ENCODE measurements at regions not wholly inside any gene's neighbourhood (a gene's known extent, or its start where the extent isn't known, plus 50 kb on each side); places are given as distances from the start of the nearest gene placed in this dataset.

GRCh38 chr5:98443881-98444280, 329.6 kb upstream of the RGMB start:
- no peak for TF ChIP-seq ZNF140 (tag by site-specific recombination; IDR thresholded peaks at IDR 0.05)
- no peak overlapping the region for H3K4me3 ChIP-seq (ENCODE audit: low read depth, low read length)
- CTCF ChIA-PET, result no interaction called here
- H3K4me1 ChIP-seq (ENCODE audit: control insufficient read depth, insufficient read depth, low read length), result no peaks in the 10 kb centered on the region
- POLR2A ChIA-PET, result no interaction called here
- H3K27ac ChIP-seq (ENCODE audit: extremely low read depth, low read depth, low read length), result no peak overlapping the region
- no peaks in the 10 kb centered on the region for H3K9me3 ChIP-seq (ENCODE audit: control insufficient read depth, insufficient read depth, low read depth, low read length)
- H3K36me3 ChIP-seq (ENCODE audit: control insufficient read depth in 2 of 2, insufficient read depth in 1 of 2, low read length in 2 of 2), result no peaks in the 10 kb centered on the region

DNA sequence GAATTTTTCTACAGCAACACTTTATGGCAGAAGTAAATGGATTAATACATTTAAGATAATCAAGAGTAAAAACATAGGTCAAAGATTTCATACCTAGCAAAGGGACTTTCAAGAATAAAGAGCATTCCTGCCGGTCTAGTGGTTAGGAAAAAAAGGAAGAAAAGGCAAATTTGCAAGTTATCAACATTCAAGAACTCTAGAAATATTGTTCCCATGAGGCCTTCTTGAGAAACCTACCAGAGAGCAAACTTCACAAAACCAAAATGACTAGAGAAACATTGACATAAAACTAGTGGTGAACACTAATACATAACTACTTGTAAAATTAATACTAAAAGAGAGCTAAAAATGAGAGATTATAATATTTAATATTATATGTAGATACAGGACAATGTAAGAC, 320.2 kb upstream of the RGMB start:
- H3K27ac ChIP-seq (ENCODE audit: extremely low read depth, low read depth, low read length), result no peak overlapping the region
- CTCF ChIA-PET, result no interaction called here
- POLR2A ChIA-PET, result no interaction called here
- no peaks in the 10 kb centered on the region for H3K4me1 ChIP-seq (ENCODE audit: control insufficient read depth, insufficient read depth, low read length)
- no peak overlapping the region for H3K4me3 ChIP-seq (ENCODE audit: low read depth, low read length)
- no peaks in the 10 kb centered on the region for H3K36me3 ChIP-seq (ENCODE audit: control insufficient read depth in 2 of 2, insufficient read depth in 1 of 2, low read length in 2 of 2)
- TF ChIP-seq ZNF10 (tag by site-specific recombination; IDR thresholded peaks at IDR 0.05) (no peak), ZNF843 (tag by site-specific recombination; IDR thresholded peaks at IDR 0.05) (no peak), ZNF416 (tag by site-specific recombination; IDR thresholded peaks at IDR 0.05) (no peak), ZSCAN23 (tag by site-specific recombination; IDR thresholded peaks at IDR 0.05) (no peak), ZNF548 (tag by site-specific recombination; IDR thresholded peaks at IDR 0.05) (no peak), ZNF16 (tag by site-specific recombination; IDR thresholded peaks at IDR 0.05; ENCODE audit: low read depth) (no peak), ZNF629 (tag by site-specific recombination; IDR thresholded peaks at IDR 0.05) (no peak), ZNF292 (tag by site-specific recombination; IDR thresholded peaks at IDR 0.05; ENCODE audit: borderline replicate concordance, low read depth) (no peak), ZNF585B (tag by site-specific recombination; IDR thresholded peaks at IDR 0.05) (no peak), ZNF223 (tag by site-specific recombination; IDR thresholded peaks at IDR 0.05) (no peak), ZSCAN30 (tag by site-specific recombination; IDR thresholded peaks at IDR 0.05) (no peak), PRDM1 (tag by site-specific recombination; IDR thresholded peaks at IDR 0.05) (no peak), ZNF626 (tag by site-specific recombination; IDR thresholded peaks at IDR 0.05) (no peak), ZNF549 (tag by site-specific recombination; IDR thresholded peaks at IDR 0.05) (no peak), GLI4 (tag by site-specific recombination; IDR thresholded peaks at IDR 0.05) (no peak), ZNF658 (tag by site-specific recombination; IDR thresholded peaks at IDR 0.05) (no peak)
- TF ChIP-seq, protein P1, sequence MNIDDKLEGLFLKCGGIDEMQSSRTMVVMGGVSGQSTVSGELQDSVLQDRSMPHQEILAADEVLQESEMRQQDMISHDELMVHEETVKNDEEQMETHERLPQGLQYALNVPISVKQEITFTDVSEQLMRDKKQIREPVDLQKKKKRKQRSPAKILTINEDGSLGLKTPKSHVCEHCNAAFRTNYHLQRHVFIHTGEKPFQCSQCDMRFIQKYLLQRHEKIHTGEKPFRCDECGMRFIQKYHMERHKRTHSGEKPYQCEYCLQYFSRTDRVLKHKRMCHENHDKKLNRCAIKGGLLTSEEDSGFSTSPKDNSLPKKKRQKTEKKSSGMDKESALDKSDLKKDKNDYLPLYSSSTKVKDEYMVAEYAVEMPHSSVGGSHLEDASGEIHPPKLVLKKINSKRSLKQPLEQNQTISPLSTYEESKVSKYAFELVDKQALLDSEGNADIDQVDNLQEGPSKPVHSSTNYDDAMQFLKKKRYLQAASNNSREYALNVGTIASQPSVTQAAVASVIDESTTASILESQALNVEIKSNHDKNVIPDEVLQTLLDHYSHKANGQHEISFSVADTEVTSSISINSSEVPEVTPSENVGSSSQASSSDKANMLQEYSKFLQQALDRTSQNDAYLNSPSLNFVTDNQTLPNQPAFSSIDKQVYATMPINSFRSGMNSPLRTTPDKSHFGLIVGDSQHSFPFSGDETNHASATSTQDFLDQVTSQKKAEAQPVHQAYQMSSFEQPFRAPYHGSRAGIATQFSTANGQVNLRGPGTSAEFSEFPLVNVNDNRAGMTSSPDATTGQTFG (tag by site-specific recombination; IDR thresholded peaks at IDR 0.05; ENCODE audit: borderline replicate concordance), result no peak
- TF ChIP-seq, protein P2, sequence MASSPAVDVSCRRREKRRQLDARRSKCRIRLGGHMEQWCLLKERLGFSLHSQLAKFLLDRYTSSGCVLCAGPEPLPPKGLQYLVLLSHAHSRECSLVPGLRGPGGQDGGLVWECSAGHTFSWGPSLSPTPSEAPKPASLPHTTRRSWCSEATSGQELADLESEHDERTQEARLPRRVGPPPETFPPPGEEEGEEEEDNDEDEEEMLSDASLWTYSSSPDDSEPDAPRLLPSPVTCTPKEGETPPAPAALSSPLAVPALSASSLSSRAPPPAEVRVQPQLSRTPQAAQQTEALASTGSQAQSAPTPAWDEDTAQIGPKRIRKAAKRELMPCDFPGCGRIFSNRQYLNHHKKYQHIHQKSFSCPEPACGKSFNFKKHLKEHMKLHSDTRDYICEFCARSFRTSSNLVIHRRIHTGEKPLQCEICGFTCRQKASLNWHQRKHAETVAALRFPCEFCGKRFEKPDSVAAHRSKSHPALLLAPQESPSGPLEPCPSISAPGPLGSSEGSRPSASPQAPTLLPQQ (tag by site-specific recombination; IDR thresholded peaks at IDR 0.05), result no peak
- no peaks in the 10 kb centered on the region for H3K9me3 ChIP-seq (ENCODE audit: control insufficient read depth, insufficient read depth, low read depth, low read length)

- no peaks in the 10 kb centered on the region for H3K4me1 ChIP-seq (ENCODE audit: control insufficient read depth, insufficient read depth, low read length)
- H3K4me3 ChIP-seq (ENCODE audit: low read depth, low read length), result no peak overlapping the region
- H3K36me3 ChIP-seq (ENCODE audit: control insufficient read depth in 2 of 2, insufficient read depth in 1 of 2, low read length in 2 of 2), result no peaks in the 10 kb centered on the region
- no peak overlapping the region for H3K27ac ChIP-seq (ENCODE audit: extremely low read depth, low read depth, low read length)
- POLR2A ChIA-PET, result no interaction called here
- CTCF ChIA-PET, result no interaction called here
- H3K9me3 ChIP-seq (ENCODE audit: control insufficient read depth, insufficient read depth, low read depth, low read length), result no peaks in the 10 kb centered on the region
- TF ChIP-seq ZNF654 (tag by site-specific recombination; IDR thresholded peaks at IDR 0.05; ENCODE audit: low read depth), result no peak
- TF ChIP-seq ZNF391 (tag by site-specific recombination; IDR thresholded peaks at IDR 0.05; ENCODE audit: borderline replicate concordance, low read depth), result no peak
- TF ChIP-seq ZNF555 (tag by site-specific recombination; conservative IDR thresholded peaks at IDR 0.05), result no peak
- TF ChIP-seq, protein P3, sequence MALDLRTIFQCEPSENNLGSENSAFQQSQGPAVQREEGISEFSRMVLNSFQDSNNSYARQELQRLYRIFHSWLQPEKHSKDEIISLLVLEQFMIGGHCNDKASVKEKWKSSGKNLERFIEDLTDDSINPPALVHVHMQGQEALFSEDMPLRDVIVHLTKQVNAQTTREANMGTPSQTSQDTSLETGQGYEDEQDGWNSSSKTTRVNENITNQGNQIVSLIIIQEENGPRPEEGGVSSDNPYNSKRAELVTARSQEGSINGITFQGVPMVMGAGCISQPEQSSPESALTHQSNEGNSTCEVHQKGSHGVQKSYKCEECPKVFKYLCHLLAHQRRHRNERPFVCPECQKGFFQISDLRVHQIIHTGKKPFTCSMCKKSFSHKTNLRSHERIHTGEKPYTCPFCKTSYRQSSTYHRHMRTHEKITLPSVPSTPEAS (tag by site-specific recombination; IDR thresholded peaks at IDR 0.05), result no peak
- TF ChIP-seq ZNF571 (tag by site-specific recombination; IDR thresholded peaks at IDR 0.05), result no peak
- TF ChIP-seq, protein P4, sequence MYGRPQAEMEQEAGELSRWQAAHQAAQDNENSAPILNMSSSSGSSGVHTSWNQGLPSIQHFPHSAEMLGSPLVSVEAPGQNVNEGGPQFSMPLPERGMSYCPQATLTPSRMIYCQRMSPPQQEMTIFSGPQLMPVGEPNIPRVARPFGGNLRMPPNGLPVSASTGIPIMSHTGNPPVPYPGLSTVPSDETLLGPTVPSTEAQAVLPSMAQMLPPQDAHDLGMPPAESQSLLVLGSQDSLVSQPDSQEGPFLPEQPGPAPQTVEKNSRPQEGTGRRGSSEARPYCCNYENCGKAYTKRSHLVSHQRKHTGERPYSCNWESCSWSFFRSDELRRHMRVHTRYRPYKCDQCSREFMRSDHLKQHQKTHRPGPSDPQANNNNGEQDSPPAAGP (tag by site-specific recombination; IDR thresholded peaks at IDR 0.05), result no peak
Measured at GRCh38 chr5:98454407-98454806, 319.1 kb upstream of the RGMB start.
